PFSK-1 (cell line): ENCODE measurements at regions not wholly inside any gene's neighbourhood (a gene's known extent, or its start where the extent isn't known, plus 50 kb on each side); places are given as distances from the start of the nearest gene placed in this dataset.

Experiments
- FOXP2 ChIP-seq: optimal IDR thresholded peaks from 2 replicates; pipeline ENCODE3; 2011; ENCODE audit warnings: borderline replicate concordance, control low read depth, inconsistent platforms; ENCODE audit not compliant: insufficient read depth; ENCODE audit errors: extremely low read length, extremely low read depth
- POLR2AphosphoS5 ChIP-seq: IDR thresholded peaks from 2 replicates; pipeline ENCODE4 v1.6.1; 2012; ENCODE audit warnings: low read depth, mild to moderate bottlenecking, control low read depth, low read length, moderate library complexity
- REST ChIP-seq, 2 experiments: IDR thresholded peaks; 2 replicates each; pipeline versions ENCODE4 v1.6.1 to v1.8.0; 2011 to 2012; ENCODE audit warnings: low read depth in 2 of 2, low read length in 2 of 2, control low read depth in 1 of 2, inconsistent platforms in 1 of 2, mild to moderate bottlenecking in 1 of 2, moderate library complexity in 1 of 2; ENCODE audit not compliant: insufficient read depth in 1 of 2
- SIN3A ChIP-seq: IDR thresholded peaks from 2 replicates; pipeline ENCODE4 v1.6.1; 2012; ENCODE audit warnings: mild to moderate bottlenecking, low read length, moderate library complexity, borderline replicate concordance; ENCODE audit not compliant: insufficient read depth
- TAF1 ChIP-seq: IDR thresholded peaks from 2 replicates; pipeline ENCODE4 v1.6.1; 2012; ENCODE audit warnings: low read length, control low read depth, borderline replicate concordance; ENCODE audit not compliant: insufficient read depth

GRCh38 chr10:108064746-108065260 lies 900.3 kb upstream of the SORCS1 start:
- TF ChIP-seq REST (IDR thresholded peaks at IDR 0.05; ENCODE audit: insufficient read depth in 1 of 2, low read depth in 2 of 2, low read length in 2 of 2) (no peak), SIN3A (no peak), POLR2AphosphoS5 (no peak), FOXP2 (no peak), TAF1 (no peak)
